ENCODE measurements at regions not wholly inside any gene's neighbourhood (a gene's known extent, or its start where the extent isn't known, plus 50 kb on each side); places are given as distances from the start of the nearest gene placed in this dataset.

DNA sequence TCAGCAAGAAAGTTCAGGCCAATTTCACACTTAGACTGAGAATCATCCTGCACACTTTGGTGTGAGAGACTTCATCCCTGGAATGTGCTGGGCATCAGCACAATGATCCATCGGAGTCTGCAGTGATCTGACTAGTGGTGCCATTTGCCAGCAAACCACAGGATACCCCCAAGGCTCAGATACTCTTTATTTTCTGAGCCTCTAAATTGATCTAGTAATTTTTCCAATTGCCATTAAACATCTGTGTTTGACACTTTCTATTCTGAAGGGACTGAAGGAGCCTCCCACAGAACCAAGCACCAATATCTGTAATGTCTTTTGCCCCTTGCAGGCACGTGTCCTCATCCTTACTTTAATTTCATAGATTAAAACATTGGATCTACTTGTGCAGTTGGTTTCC, 485.3 kb upstream of the SMIM21 start:
- DNase-seq (ENCODE audit: insufficient read length, low spot score) (no peak), FAIRE-seq (no peak)
- TF ChIP-seq, protein P1, sequence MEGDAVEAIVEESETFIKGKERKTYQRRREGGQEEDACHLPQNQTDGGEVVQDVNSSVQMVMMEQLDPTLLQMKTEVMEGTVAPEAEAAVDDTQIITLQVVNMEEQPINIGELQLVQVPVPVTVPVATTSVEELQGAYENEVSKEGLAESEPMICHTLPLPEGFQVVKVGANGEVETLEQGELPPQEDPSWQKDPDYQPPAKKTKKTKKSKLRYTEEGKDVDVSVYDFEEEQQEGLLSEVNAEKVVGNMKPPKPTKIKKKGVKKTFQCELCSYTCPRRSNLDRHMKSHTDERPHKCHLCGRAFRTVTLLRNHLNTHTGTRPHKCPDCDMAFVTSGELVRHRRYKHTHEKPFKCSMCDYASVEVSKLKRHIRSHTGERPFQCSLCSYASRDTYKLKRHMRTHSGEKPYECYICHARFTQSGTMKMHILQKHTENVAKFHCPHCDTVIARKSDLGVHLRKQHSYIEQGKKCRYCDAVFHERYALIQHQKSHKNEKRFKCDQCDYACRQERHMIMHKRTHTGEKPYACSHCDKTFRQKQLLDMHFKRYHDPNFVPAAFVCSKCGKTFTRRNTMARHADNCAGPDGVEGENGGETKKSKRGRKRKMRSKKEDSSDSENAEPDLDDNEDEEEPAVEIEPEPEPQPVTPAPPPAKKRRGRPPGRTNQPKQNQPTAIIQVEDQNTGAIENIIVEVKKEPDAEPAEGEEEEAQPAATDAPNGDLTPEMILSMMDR (IDR thresholded peaks at IDR 0.05; ENCODE audit: insufficient read depth, missing control alignments), result no peak

DNA sequence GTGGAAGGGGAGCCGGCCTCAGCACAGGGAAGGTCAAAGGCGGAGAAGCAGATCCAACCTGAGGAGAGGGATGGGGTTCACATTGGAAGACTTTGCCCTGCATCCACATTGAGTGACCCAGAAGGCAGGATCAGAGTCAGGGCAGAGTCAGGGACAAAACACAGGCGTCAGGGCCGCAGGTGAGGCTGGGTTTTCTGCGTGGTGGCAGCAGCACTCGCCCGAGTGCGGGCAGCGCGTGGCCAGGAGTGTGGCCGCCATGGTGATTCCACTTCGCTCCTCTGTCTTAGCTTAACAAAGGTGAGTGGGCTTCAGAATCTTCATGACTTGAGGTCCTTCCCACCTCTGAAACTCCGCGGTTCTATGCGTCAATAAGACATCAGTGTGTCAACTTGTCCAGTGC, 476.9 kb upstream of the SMIM21 start:
- TF ChIP-seq, protein P1 (IDR thresholded peaks at IDR 0.05; ENCODE audit: insufficient read depth, missing control alignments), result no peak
- FAIRE-seq, result no peak
- no peak for DNase-seq (ENCODE audit: insufficient read length, low spot score)

DNA sequence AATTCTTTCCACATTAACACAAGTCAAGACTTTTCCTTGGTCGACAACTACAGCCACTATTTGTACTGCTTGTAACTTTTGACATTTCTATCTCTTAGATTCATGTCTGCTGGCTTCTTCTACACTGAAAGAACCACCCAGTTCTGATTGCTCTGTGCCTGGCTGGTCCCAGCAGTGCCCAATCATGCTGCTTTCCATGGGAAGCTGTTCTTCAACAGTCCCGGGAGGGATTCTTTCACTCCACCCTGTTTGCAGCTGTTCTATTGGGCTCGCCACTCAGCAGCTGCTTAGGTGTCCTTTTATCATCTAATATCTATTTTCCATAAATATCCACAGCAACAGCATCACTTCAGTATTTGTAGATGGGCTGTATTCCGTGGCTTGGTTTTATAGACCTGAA, 471.1 kb upstream of the SMIM21 start:
- no peak for FAIRE-seq
- TF ChIP-seq, protein P1 (IDR thresholded peaks at IDR 0.05; ENCODE audit: insufficient read depth, missing control alignments), result no peak
- DNase-seq (ENCODE audit: insufficient read length, low spot score), result no peak

DNA sequence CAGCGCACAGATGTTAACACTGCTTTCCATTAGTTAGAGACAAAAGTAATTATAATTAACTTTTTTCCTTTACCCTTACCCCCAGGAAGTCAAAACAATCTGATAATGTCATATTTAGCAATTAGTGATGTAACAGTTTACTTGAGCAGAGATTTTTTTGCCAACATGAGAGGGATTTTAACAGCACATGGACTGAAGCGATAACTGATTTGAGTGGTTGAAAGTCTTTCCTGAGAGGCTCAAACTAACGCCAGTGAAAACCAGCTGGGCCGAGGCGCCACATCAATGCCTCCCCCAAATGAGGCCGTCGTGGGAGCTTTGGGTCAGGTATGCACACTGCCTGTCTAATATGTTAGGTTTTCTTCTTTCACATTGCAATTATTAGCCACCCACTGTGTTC, 469.9 kb upstream of the SMIM21 start:
- FAIRE-seq (no peak), DNase-seq (ENCODE audit: insufficient read length, low spot score) (no peak)
- TF ChIP-seq, protein P1 (IDR thresholded peaks at IDR 0.05; ENCODE audit: insufficient read depth, missing control alignments), result no peak

DNA sequence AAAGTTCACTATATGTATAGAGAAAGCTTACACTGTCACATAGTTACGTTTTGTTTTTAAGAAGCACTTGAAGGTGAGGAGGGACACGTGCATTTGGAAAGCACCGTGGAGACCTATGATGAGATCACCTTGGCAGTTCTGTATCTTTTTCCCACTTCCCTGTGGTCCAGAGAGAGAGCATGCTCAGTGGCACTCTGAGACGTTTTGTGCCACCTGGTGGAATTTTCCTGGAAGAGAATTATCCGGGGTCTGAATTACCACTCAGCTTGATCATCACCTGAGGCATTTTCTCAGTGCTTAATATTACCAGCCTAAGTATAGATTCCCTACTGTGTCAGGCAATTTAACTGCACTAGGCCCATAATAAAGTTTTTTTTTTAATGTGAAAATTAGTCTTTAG, 469.4 kb upstream of the SMIM21 start:
- TF ChIP-seq, protein P1 (IDR thresholded peaks at IDR 0.05; ENCODE audit: insufficient read depth, missing control alignments), result peak; percentile 52
- DNase-seq (ENCODE audit: insufficient read length, low spot score) (peak; percentile 77), FAIRE-seq (no peak)

DNA sequence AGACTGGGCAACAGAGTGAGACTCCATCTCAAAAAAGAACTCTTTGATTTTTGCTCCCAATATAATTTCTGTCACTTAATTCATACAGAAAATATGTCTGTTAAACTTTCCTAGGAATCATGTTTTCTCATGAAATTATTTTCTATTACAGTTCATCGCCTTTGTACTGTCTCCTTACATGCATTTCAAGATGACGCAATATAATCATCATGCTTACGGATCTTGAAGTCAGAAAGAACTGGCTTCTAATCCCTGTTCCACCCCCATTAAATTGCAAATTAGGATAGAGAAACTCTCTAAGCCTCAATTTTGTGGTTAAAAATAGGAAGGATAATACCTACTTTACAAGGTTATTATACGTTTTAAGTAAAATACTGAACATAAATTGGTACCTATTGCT, 467.6 kb upstream of the SMIM21 start:
- no peak for DNase-seq (ENCODE audit: insufficient read length, low spot score)
- TF ChIP-seq, protein P1 (IDR thresholded peaks at IDR 0.05; ENCODE audit: insufficient read depth, missing control alignments), result no peak
- FAIRE-seq, result peak; percentile 99

DNA sequence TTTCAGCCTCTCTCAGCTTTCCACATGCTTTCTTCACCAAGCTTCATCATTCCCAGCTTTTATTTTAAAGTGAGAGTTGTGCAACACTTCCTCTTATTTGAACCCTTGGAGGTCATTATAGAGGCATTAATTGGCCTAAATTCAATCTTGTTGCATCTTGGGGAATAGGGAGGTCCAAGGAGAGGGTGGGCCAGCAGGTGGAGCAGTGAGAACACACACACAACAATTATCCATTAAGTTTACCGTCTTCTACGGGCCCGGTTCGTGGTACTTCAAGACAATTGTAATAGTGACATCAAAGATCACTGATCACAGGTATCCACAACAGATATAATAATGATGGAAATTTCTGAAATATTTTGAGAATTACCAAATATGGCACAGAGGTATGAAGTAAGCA, 457.2 kb upstream of the SMIM21 start:
- DNase-seq (ENCODE audit: insufficient read length, low spot score) (no peak), FAIRE-seq (no peak)
- TF ChIP-seq, protein P1 (IDR thresholded peaks at IDR 0.05; ENCODE audit: insufficient read depth, missing control alignments), result no peak
